GM03348 (cell line): ENCODE measurements at regions not wholly inside any gene's neighbourhood (a gene's known extent, or its start where the extent isn't known, plus 50 kb on each side); places are given as distances from the start of the nearest gene placed in this dataset.
A peak's percentile ranks its signal among the peaks of the same experiment; 100 is the strongest.
"Not testable (repeated sequence)": the region's sequence is repeated elsewhere in the genome, so short reads cannot be mapped to it uniquely, and the experiment has no call there.

Experiments used
- DNase-seq: peaks from one replicate; pipeline ENCODE4 v3.0.0; 2012; ENCODE audit warnings: low spot score

GRCh38 chr5:88666761-88667495 lies 216.1 kb downstream of the MEF2C start:
- DNase-seq: no peak

GRCh38 chr5:88665750-88666215 lies 217.2 kb downstream of the MEF2C start:
- DNase-seq: no peak

- no peak for DNase-seq
These were observed 218.3 kb downstream of the MEF2C start for GRCh38 chr5:88664645-88665044.

- no peak for DNase-seq
These were observed 219.2 kb downstream of the MEF2C start for GRCh38 chr5:88663793-88664216.

GRCh38 chr5:88662846-88663245 lies 220.1 kb downstream of the MEF2C start:
- no peak for DNase-seq

- DNase-seq: no peak
These were observed 221.2 kb downstream of the MEF2C start for GRCh38 chr5:88661806-88662207.

GRCh38 chr5:88660947-88661805 lies 221.8 kb downstream of the MEF2C start:
- peak; percentile 93 for DNase-seq

GRCh38 chr5:88660264-88660946 lies 222.6 kb downstream of the MEF2C start:
- peak; percentile 46 for DNase-seq

GRCh38 chr5:88659529-88660263 lies 223.3 kb downstream of the MEF2C start:
- no peak for DNase-seq

- DNase-seq: no peak
These were observed 224.1 kb downstream of the MEF2C start for GRCh38 chr5:88658886-88659285.

- DNase-seq: no peak
These were observed 224.8 kb downstream of the MEF2C start for GRCh38 chr5:88657906-88658775.

GRCh38 chr5:88657136-88657535 lies 225.8 kb downstream of the MEF2C start:
- DNase-seq: no peak

- no peak for DNase-seq
These were observed 226.6 kb downstream of the MEF2C start for GRCh38 chr5:88656221-88656950.

- DNase-seq: no peak
These were observed 229.5 kb downstream of the MEF2C start for GRCh38 chr5:88653471-88653870.

- DNase-seq: no peak
These were observed 235.1 kb downstream of the MEF2C start for GRCh38 chr5:88647901-88648300.

- DNase-seq: no peak
These were observed 236.1 kb downstream of the MEF2C start for GRCh38 chr5:88646866-88647265.

GRCh38 chr5:88644676-88645075 lies 238.3 kb downstream of the MEF2C start:
- DNase-seq: no peak

GRCh38 chr5:88643315-88643714 lies 239.7 kb downstream of the MEF2C start:
- DNase-seq: no peak

- no peak for DNase-seq
These were observed 249.0 kb downstream of the MEF2C start for GRCh38 chr5:88634014-88634413.

GRCh38 chr5:88622890-88623289 lies 260.1 kb downstream of the MEF2C start:
- not testable (repeated sequence) for DNase-seq
